GM21423 (cell line): ENCODE measurements at regions not wholly inside any gene's neighbourhood (a gene's known extent, or its start where the extent isn't known, plus 50 kb on each side); places are given as distances from the start of the nearest gene placed in this dataset.
"Not testable (repeated sequence)": the region's sequence is repeated elsewhere in the genome, so short reads cannot be mapped to it uniquely, and the experiment has no call there.

Experiments used
- ATAC-seq: cut with Tn5 transposase; IDR thresholded peaks from one replicate; pipeline ENCODE4 v1.9.1; 2021; ENCODE audit warnings: mild to moderate bottlenecking, moderate library complexity; ENCODE audit not compliant: unreplicated experiment

GRCh38 chr9:89951675-89952074, 346.9 kb downstream of the GADD45G start:
- ATAC-seq, result no peak

GRCh38 chr9:89952401-89952800, 347.6 kb downstream of the GADD45G start:
- ATAC-seq, result no peak

GRCh38 chr9:89953263-89953662, 348.5 kb downstream of the GADD45G start:
- ATAC-seq, result not testable (repeated sequence)

- no peak for ATAC-seq
Measured at GRCh38 chr9:89953824-89954615, 349.2 kb downstream of the GADD45G start.

- no peak for ATAC-seq
Measured at GRCh38 chr9:89955144-89955543, 350.3 kb downstream of the GADD45G start.

- no peak for ATAC-seq
Measured at GRCh38 chr9:89955626-89956025, 350.8 kb downstream of the GADD45G start.

GRCh38 chr9:89956331-89956730, 351.5 kb downstream of the GADD45G start:
- ATAC-seq, result no peak

- no peak for ATAC-seq
Measured at GRCh38 chr9:89956907-89957306, 352.1 kb downstream of the GADD45G start.

GRCh38 chr9:89958086-89958485, 353.3 kb downstream of the GADD45G start:
- no peak for ATAC-seq

GRCh38 chr9:89961616-89962341, 357.0 kb downstream of the GADD45G start:
- ATAC-seq, result no peak

GRCh38 chr9:89963280-89963679, 358.5 kb downstream of the GADD45G start:
- ATAC-seq, result no peak

GRCh38 chr9:89967527-89967926, 362.7 kb downstream of the GADD45G start:
- ATAC-seq, result no peak

GRCh38 chr9:89969156-89969675, 364.4 kb downstream of the GADD45G start:
- ATAC-seq, result no peak

- no peak for ATAC-seq
Measured at GRCh38 chr9:89969881-89970639, 365.2 kb downstream of the GADD45G start.

GRCh38 chr9:89970701-89971100, 365.9 kb downstream of the GADD45G start:
- ATAC-seq, result no peak

- no peak for ATAC-seq
Measured at GRCh38 chr9:89972535-89972934, 367.7 kb downstream of the GADD45G start.

- no peak for ATAC-seq
Measured at GRCh38 chr9:89974582-89974981, 369.8 kb downstream of the GADD45G start.

- no peak for ATAC-seq
Measured at GRCh38 chr9:89975024-89975423, 370.2 kb downstream of the GADD45G start.

GRCh38 chr9:89975630-89976029, 370.8 kb downstream of the GADD45G start:
- ATAC-seq, result no peak

- ATAC-seq, result no peak
Measured at GRCh38 chr9:89978185-89978584, 373.4 kb downstream of the GADD45G start.

- no peak for ATAC-seq
Measured at GRCh38 chr9:89980600-89980999, 375.8 kb downstream of the GADD45G start.
